HPDE6-E6E7 (cell line): ENCODE measurements at regions not wholly inside any gene's neighbourhood (a gene's known extent, or its start where the extent isn't known, plus 50 kb on each side); places are given as distances from the start of the nearest gene placed in this dataset.

Experiments used
- DNase-seq: peaks from one replicate; pipeline ENCODE4 v3.0.0; 2011; ENCODE audit warnings: missing footprints; ENCODE audit errors: extremely low spot score

DNA sequence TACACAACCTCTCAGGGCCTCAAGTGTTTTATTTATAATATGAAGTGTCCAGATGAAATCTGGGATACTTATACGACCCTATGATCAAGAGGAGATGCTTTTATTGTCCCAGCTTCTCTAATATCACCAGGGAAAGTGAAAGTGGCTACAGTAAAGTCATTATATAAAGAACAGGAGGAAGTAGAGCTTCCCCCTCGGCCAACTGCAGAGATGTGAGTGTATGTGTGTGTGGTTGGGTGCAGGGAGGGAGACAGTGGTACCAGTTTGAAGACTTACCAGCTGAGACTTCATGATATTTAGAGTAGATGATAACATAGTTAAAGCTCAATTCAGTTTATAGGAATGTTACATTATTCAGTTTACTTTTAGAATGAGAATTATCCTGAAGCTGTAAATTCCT is 373.6 kb upstream of the DDI1 start:
- DNase-seq: no peak

DNA sequence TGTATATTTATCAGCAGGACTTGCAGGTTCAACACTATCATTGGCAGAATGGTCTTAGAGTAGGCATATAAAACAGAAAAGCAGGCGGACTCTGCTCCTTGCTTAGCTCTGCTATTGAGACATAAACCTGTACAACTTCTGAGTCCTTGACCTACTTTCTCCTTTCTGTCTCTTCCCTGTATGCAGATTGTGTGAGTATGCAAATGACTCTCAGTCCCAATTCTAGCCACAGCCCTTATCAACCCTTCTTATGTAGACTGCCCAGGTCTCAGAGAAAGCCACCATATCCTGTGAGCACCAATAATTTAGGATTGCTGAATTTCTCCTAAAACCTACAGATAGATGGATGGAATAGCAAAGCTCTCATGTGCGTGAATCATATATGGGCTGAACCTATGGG is 367.6 kb upstream of the DDI1 start:
- DNase-seq: no peak

DNA sequence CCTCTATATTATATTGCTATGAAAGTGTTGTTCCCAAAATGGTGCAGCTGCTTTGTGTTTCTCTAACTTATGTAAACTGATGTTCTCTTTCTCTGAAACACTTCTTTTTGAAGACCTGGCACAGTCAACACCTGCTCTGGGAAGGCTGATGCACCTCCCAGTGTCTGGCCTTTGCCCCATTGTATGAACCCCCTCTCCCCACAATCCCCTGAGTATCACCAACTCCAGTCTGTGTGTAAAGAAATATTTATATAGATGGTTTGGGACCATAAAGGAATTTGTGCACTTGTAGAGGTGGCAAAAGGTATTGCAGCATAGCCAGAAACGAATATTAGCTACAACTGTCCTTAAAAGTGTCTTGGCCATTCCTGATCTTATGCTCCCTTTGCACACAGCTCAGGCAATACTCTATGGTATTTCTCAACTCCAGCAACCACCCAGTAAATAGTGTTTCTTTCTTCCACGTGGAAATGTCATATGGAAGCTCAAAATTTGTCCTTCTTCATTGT is 365.2 kb upstream of the DDI1 start:
- DNase-seq: no peak

DNA sequence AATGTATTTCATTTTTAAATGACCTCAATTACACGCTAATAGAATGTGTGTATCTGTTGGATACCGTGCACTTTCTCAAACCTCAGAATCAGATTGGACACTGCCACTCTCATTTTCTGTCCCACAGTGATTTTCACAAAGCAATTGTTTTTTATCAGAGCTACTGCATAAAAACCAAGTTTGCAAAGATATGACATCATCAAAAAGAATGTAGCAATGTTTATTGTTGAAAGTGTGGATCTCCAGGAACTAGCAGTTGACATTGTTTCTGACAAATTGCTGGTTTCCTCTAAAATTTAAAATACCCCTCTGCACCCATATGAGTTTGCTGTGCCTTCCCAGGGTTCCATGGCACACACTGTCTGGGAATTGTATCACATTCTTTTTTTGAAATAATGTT is 362.7 kb upstream of the DDI1 start:
- DNase-seq: no peak

DNA sequence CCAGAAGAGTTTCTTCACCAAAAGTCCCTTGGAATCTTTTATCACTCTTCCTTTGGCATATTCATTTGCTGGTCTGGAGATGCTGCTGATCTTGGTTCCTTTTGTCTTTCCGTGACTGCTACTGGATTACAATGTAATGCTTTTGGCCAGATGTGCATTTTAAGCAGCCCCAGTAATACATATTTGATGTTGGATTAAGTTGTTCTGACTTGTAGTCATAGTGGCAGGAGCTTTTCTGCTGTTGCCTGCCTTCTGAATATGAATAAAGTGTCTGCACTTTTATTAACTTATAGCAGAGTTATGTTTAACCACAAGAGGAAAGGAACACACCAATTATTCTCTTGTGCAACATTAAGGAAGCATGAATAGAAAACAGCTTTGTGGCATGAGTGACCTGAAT is 360.0 kb upstream of the DDI1 start:
- DNase-seq: no peak

DNA sequence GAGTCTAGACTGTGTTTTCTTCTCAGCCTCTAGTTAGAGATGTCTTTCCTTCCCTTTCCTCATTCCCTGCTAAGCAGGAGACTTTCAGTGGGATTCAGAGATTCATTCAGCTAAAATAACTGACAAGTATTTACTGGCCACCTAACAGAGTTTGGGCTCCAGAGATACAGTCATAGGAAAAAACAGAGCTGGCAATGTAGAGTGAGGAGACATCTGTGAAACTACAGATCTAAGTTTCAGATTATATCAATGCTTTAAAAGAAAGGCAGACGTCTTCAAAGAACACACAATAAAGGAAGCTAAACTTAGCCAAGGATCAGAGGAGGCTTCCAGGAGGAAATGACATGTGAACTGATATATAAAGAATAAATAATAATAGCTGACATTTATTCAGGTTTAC is 355.6 kb upstream of the DDI1 start:
- DNase-seq: no peak

DNA sequence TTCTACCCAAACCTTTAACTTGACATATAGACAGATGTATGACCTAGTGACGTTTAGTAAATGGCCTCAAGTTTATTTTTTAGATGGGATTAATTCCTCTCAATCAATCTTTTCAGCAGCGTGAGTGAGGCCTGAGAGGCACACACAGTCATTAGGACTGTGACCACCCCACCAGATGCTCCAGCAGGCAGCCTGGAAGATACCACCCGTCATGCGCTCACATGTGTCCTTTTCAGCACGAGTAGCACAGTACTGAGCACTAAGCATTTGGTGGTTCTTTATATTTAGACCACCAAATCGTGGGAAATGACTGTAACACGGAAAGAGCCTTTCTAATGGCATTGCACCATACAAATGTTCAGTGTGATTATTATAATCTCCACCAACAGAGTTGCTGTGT is 354.6 kb upstream of the DDI1 start:
- no peak for DNase-seq

DNA sequence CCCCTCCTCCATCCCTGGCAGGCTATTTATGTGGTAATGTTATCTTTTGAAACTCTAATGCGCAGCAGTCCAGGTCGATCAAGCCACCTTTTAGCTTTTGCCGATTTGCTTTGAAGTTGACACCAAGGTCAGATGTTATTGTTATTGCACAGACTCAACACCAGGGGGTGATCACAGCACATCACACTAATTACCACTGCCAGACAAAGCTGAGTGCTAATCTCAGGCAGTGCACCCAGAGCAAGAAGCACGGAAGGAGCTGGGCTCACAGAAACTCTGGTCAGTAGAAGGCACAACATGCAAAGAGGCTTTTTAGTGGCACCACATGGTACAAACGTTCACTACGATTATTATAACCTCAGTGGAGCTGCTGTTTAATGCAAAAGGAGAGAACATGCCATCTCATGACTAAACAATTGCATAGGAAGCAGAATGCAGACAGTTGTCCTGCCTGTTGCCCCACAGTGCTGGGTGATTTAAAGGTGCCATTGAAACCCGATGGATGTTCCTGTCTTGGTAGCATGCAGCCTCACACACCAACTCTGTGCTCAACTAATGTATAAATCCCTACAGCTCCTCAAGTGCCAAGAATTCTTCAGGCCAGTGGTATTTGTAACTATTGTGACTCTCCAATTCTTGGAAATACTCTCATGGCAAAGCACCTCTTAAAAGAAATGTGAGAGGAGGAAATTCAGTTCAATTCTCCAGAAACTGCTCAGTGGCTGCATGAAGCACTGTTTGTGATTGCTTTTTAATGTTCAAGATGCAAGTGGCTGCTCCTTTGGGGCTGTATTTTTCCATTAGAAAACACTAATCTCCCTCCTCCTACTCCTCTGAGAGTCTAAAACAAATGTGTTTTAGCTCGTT is 353.9 kb upstream of the DDI1 start:
- DNase-seq: peak; percentile 34

DNA sequence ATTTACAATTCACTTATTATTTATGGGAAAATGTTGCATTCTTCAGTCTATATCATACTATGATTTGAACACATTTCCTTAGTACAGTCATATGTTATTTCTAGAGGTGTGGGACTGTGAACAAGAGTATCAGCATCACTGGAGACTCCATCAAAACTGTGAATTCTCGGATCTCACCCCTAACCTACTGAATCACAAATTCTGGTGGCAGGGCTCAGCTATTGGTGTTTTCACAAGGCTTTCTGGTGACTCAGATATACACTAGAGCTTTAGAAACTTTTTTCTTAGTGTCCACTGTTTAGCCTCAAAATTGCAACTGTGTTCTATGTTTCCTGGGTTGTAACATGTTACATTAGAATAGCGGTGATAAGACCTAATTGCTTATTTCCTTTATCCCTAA is 352.9 kb upstream of the DDI1 start:
- DNase-seq: no peak

DNA sequence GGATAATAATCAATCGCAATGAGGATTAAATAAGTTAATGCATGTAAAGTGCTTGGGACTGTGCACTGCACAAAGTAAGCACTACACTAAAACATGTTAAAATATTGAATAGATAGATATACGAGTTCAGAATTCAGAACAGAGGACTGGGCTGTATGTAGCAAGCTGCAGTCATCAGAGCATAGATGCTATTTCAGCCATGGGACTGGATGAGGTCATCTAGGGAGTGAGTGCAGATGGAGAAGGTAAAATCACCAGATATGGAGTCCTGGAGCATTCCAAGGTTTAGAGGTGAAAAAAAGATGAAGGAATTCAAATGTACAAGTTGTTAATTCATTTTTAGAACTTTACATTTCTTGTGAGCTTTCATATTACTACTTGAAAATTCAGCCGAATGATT is 347.5 kb upstream of the DDI1 start:
- no peak for DNase-seq

DNA sequence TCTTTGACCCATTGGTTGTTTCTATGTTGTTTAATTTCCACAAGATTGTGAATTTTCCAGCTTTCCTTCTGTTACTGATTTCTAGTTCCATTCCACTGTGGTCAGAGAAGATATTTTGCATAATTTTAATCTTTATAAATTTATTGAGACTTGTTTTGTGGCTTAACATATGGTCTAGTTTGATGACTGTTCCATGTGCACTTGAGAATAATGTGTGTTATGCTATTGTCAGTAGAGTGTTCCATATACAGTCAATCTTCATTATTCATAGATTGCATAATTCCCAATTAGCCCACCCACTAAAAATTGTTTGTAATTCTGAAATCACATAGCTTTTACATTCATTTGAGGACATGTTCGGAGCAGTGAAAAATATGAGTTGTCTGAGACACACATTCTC is 346.1 kb upstream of the DDI1 start:
- no peak for DNase-seq

DNA sequence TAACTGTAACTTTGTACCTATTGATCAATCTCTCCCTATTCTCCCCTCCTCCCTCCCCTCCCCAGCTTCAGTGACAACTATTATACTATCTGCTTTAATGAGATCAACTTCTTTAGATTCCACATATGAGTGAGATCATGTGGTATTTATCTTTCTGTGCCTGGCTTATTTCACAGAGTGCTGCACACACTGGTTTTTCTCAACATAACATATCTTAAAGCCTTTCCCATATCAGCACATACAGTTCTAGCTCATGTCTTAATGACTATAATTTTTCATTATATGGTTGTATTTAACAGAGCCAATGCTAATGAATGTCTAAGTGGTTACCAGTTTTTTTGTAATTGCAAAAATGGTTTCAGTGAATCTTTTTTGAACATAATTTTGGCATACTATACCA is 340.3 kb upstream of the DDI1 start:
- no peak for DNase-seq

DNA sequence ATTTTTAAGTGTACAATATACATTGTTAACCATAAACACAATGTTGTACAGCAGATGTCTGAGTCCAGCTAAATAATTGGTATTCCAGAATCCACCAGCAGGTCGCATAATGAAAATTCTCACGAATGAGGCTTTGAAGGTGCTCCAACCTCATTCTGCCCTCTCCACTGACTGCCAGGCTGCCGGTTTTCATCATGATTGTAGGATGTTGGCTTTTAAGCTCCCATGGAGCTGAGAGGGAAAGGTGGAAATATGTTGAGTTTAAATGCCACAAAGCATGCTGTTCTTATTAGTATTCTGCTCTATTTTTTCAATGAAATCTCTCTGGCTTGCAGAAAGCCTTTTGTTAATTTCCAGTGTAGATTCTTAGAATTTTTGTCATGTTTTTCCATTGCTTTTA is 337.2 kb upstream of the DDI1 start:
- no peak for DNase-seq

DNA sequence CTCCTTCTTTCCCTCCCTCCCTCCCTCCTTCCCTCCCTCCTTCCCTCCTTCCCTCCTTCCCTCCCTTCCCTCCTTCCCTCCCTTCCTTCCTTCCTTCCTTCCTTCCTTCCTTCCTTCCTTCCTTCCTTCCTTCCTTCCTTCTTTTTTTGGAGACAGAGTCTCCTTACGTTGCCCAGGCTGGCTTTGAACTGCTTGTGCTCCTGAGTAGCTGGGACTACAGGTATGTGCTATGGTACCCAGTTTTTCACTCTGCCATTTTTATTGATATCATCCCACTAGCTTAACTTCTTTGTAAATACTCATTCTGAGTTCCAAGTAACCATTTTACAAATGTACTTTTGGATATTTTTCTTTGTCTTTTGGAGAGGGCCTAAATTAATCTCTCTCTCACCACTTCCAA is 336.8 kb upstream of the DDI1 start:
- no peak for DNase-seq

DNA sequence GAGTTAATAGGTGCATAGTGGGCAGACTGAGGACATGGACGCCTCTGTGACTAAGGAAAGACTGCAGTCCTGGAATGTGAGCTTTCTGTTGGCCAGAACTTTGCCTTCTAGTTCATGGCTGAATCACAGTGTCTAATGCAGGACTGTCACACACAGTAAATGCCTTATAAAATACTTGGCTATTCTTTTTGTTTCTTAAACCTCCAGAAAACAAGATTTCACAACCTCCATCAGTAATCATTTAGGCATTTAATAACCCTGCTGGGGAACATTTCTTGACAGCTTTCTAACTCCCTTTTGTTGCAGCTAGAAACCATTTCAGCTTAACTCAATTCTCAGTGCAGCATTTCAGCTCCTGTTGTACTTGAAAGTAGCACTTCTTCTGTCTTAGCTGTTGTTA is 335.8 kb upstream of the DDI1 start:
- no peak for DNase-seq

DNA sequence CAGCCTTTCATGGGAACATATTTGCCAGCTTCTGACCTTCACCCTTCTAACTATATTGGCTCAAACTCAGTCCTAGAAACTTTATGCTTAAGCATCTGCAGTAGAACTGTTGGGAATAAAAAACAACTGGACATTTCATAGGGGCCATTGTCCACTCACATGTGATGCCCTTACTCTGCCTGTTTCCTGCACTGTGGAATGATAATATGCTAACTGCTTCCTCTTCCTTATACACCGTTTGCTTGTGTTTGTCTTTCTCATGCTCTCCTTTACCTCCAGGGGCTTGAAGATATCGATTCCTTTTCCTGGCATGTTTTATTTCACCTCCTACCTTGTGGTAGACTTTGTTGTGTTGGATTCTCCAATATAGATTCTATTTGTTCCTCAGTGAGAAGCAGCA is 333.0 kb upstream of the DDI1 start:
- no peak for DNase-seq

DNA sequence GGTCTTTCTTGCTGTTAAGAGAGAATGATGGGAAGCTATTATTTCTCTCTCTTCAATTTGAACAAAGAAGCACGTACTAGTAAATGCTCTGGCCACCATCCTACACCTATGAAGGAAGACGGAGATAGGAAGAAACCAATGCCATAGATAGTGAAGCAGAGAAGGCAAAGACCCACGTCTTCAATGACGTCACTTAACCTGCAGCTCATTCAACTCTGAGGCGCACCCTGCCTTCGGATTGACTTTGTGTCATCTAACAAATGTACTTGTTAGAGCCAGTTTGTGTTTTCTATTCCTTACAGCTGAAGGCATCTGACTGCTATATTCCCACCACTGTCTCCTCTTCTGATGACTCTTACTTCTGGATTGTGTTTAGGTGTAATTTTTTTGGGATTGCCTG is 332.5 kb upstream of the DDI1 start:
- DNase-seq: no peak

DNA sequence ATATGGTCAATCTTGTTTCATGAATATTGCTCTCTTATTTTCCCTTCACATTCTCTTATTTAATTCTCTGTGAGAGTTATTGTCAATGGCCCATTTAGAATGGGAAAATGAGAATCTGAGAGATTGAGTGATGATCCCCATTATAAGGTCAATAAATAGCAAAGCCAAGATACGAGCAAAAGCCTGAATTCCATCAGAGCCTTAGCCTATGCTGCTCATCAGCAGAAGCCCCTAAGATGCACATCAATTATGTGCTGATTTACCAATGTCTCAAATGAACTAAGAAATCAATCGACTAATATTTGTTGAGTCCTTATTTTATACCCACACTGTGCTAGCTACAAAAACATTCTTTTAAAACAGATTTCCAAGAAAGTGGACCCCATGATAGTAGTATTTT is 330.8 kb upstream of the DDI1 start:
- DNase-seq: no peak

DNA sequence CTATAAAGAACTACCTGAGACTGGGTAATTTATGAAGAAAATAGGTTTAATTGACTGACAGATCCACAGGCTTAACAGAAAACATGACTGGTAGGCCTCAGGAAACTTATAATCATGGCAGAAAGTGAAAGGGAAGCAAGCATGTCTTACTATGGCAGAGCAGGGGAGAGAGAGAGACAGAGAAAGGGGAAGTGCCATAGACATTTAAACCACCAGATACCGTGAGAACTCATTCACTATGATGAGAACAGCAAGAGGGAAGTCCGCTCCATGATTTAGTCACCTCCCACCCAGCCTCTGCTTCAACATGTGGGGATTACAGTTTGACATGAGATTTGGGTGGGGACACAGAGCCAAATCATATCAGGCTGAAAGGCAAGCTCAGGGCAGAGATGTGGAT is 327.1 kb upstream of the DDI1 start:
- DNase-seq: no peak

DNA sequence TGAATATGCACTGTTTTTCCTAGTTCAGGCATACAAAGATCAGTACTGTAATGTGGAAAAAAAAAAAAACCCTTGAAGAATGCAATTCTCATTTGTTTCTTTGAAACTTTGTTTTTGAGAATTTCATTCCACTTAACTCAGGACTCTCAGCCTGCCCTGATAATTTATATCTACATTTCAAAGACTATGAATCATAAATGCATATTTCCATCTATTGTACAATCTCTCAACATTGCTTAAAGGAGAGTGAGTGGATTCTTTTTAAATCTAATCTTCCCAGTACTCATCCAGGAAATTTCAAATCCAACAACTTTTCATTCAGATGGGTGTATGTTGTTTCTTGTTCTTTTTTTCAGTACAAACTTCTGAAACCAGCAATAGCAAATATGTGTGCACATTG is 322.2 kb upstream of the DDI1 start:
- no peak for DNase-seq

DNA sequence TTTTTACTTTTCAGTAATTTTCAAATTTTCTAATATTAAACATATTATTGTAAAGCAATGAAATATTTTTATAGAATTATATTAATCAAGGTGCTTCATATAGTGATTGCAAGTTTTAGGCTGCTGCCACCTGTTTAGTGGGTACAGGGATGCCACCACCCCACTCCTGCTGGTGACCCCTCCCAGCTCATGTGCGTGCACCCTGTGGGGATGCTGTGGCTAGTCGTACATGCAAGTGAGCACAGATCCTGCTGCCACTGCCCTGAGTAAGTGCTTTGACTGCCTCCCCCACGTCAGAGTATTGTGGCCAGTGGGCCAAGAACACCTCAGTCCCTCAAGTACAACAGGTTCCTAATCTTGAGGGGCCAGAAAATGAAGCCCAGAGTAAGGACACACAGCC is 320.1 kb upstream of the DDI1 start:
- no peak for DNase-seq

DNA sequence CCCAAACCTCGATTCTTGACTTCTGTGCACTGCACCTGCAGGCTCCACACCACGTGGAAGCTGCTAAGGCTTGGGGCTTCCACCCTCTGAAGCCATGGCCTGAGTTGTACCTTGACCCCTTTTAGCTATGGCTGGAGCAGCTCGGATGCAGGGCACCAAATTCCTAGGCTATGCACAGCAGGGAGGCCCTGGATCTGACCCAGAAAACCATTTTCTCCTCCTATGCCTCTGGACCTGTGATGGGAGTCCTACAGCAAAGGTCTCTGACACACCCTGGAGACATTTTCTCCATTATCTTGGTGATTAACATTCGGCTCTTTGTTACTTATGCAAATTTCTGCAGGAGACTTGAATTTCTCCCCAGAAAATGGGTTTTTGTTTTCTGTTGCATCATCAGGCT is 309.2 kb upstream of the DDI1 start:
- no peak for DNase-seq

DNA sequence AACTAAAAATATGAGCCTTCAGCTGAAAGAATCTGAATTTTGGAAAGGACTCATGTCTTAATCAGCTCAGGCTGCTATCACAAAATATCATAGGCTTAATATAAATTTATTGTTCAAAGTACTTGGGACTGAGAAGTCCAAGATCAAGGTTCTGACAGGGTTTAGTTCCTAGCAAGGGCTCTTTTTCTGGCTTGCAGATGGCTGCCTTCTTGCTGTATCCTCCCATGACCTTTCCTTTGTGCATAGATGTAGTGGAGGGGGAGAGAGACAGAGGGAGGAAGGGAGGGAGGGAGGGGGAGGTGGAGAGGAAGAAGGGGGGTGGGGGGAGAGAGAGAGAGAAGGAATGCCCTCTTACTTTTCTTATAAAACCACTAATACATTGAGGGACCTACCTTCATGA is 306.8 kb upstream of the DDI1 start:
- DNase-seq: no peak
